22Rv1 (cell line): ENCODE measurements at regions not wholly inside any gene's neighbourhood (a gene's known extent, or its start where the extent isn't known, plus 50 kb on each side); places are given as distances from the start of the nearest gene placed in this dataset.

Experiments
- H3K27ac ChIP-seq: fragments of 450-650 bp; 2 replicates; pipeline ENCODE4 v1.5.1; 2017
- CTCF ChIP-seq: fragments of 450-650 bp; IDR thresholded peaks from 2 replicates; pipeline ENCODE4 v1.5.1; 2017; ENCODE audit warnings: mild to moderate bottlenecking
- ZFX ChIP-seq: fragments of 450-650 bp; IDR thresholded peaks from 2 replicates; pipeline ENCODE4 v1.6.1; 2017; ENCODE audit warnings: antibody characterized with exemption, borderline replicate concordance

GRCh38 chr3:28934126-28934813 is 346.6 kb upstream of the RBMS3 start:
- H3K27ac ChIP-seq = no peak overlapping the region
- no peak for TF ChIP-seq CTCF
- TF ChIP-seq ZFX = no peak

- no peak overlapping the region for H3K27ac ChIP-seq
- no peak for TF ChIP-seq ZFX
- TF ChIP-seq CTCF = no peak
These were observed 345.7 kb upstream of the RBMS3 start for GRCh38 chr3:28935146-28935545.

- TF ChIP-seq CTCF = no peak
- H3K27ac ChIP-seq = no peak overlapping the region
These were observed 344.7 kb upstream of the RBMS3 start for GRCh38 chr3:28936154-28936553.

- H3K27ac ChIP-seq = no peak overlapping the region
- TF ChIP-seq ZFX (no peak), CTCF (no peak)
These were observed 340.3 kb upstream of the RBMS3 start for GRCh38 chr3:28940530-28940929.

GRCh38 chr3:28940994-28941393 is 339.9 kb upstream of the RBMS3 start:
- H3K27ac ChIP-seq = no peak overlapping the region
- TF ChIP-seq CTCF (no peak), ZFX (no peak)

GRCh38 chr3:28947061-28947460 is 333.8 kb upstream of the RBMS3 start:
- no peak overlapping the region for H3K27ac ChIP-seq
- TF ChIP-seq CTCF = no peak
- TF ChIP-seq ZFX = no peak

- no peak for TF ChIP-seq ZFX
- TF ChIP-seq CTCF = no peak
- H3K27ac ChIP-seq = no peak overlapping the region
These were observed 333.1 kb upstream of the RBMS3 start for GRCh38 chr3:28947751-28948150.
